D341Med (cell line): ENCODE measurements at regions not wholly inside any gene's neighbourhood (a gene's known extent, or its start where the extent isn't known, plus 50 kb on each side); places are given as distances from the start of the nearest gene placed in this dataset.

Source experiments
- DNase-seq: peaks from one replicate; pipeline ENCODE4 v3.0.0; 2012; ENCODE audit warnings: low spot score

GRCh38 chr7:68671046-68671445 lies 927.2 kb upstream of the AUTS2 start:
- DNase-seq, result no peak

DNA sequence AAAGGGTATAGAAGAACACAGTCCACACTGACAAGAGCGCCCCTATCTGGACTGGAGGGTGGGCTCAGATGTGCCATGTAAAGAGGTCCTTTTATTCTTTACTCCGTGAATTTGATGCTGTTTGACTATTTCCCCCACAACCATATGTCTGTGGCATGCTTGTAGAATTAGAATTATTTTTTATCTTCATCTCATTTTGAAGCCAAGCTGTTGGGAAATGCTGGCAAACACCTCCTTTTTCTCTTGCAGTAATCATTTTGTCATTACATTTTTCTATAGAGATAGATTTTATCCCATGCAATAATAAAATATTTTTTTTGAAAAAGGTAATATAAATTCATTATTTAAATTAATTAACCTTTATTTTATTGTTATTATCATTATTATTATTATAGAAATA lies 926.6 kb upstream of the AUTS2 start:
- no peak for DNase-seq

DNA sequence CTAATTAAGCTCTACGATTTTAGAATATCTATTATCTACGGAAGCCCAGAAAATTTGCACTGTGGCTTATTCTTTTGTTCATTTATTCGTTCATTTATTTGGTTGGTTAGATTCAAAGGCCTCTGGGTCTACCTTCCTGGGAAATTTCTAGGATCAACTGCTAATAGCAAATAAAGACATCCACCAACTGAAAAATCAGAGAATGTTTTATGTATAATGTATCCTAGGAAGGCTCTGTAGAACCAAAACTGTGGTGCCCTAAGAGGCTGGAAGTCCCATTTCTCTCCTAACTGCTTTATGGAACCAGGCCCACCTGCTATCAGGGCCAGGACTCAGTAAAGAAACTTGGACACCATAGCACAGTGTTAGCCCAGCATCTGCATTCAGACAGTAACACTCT lies 923.4 kb upstream of the AUTS2 start:
- no peak for DNase-seq

- DNase-seq, result no peak
Measured at GRCh38 chr7:68676813-68677535, 921.3 kb upstream of the AUTS2 start.

GRCh38 chr7:68678196-68678595 lies 920.1 kb upstream of the AUTS2 start:
- DNase-seq, result no peak

DNA sequence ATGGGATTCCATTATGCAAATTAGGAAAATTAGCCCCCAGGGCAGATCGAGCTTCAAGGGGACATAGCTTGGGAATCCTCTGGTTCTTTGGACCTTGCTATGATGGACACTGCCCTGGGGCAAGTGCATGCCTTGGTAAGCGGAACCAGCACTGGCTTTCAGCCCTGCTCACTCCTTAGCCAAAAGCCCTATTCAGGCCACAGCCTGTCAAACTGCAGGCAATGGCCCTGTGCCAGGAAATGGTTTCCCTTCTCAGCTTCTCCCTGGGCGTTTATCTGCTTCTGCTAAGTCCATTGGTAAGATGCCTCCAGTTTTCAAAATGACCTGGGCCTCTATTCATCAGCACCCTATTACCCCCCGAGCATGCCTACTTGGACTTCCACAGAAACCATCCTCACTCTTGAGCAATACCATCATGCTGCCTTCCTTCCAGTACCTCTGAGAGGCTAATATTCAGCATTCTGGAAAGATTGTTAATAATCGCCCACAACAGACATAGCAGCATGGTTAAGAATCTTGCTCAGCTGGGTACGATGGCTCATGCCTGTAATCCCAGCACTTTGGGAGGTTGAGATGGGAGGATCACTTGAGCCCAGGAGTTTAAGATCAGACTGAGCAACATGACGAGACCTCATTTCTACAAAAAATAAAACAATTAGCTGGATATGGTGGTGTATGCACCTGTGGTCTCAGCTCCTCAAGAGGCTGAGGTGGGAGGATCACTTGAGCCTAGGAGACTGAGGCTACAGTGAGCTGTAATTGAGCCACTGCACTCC lies 918.6 kb upstream of the AUTS2 start:
- no peak for DNase-seq

GRCh38 chr7:68680235-68680872 lies 917.9 kb upstream of the AUTS2 start:
- DNase-seq, result no peak

- DNase-seq, result no peak
Measured at GRCh38 chr7:68682910-68683309, 915.4 kb upstream of the AUTS2 start.

DNA sequence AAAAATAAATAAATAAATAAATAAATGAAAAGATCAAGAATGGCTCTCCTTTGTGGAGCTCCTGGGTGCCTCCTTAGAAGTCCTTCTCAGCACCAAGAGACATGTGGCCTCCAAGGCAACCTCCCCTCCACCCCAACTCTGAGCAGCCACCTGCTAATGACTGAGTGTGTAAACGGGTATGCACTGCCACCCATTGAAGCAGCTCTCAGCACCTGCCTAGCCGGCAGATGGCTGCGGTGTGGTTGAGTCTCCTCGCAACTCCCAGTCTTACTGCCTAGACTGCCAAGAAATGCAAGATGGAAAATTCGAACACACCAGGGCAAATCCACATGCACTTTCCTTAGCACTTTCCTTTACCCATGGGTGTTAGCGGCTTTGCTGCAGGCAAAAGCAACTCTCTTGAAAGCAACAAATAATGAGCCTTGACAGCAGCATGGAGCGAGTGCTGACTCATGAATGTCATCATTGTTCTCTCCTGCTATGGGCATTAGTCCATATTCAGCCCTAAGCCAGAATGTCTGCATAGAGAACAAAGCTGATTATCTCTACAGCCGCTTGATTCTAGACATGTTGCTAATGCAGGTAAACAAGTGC lies 913.9 kb upstream of the AUTS2 start:
- DNase-seq, result peak; percentile 61

GRCh38 chr7:68684996-68685395 lies 913.3 kb upstream of the AUTS2 start:
- DNase-seq, result peak; percentile 42

DNA sequence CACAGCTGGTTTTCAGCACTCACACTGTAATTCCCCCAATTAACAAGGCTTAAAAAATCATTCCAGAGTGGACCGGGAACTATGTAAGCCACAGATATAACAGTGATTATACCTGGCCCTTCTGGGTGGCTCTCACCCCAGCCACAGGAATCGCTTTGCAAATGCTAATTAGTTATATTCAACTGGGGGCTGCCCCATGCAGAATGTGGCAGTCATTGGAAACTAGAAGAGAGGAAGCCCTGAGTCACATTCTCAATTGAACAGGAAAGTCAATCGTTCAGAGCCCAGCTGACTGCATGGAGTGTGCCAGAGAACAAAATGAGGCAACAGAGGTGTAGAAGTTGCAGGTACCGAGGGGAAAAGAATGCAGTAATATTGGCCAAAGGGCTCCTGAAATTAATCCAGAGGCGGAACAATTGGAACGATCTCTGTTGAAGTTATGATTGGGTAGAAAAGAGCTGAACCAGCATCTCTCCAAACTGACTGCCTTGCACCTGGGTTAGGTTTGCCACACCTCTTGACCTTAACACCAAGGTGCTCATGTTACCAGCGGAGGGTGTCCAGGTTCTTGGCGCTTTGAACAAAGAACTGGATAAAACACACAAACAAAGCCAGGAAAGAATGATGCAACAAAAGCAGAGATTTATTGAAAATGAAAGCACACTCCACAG lies 909.7 kb upstream of the AUTS2 start:
- peak; percentile 52 for DNase-seq

GRCh38 chr7:68689087-68689433 lies 909.2 kb upstream of the AUTS2 start:
- DNase-seq, result no peak

GRCh38 chr7:68691261-68692216 lies 906.7 kb upstream of the AUTS2 start:
- DNase-seq, result no peak

GRCh38 chr7:68692511-68692910 lies 905.8 kb upstream of the AUTS2 start:
- DNase-seq, result no peak

DNA sequence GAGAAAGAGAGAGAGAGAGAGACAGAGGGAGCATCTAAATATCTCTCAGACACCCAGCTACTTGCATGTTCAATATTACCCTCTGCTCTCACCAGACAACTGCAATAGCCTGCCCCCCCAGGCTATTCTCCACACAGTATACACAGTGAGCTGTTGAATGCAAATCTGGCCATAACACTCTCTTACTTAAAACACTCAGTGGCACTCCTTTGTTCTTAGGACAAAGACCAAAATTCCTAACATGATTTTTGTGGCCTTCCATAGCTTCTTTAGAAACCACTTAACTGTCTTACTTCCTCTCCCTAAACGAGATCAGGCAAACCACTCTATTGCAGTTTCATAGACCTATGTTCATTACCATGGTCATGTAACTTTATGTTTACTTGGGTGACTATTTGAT lies 903.6 kb upstream of the AUTS2 start:
- no peak for DNase-seq

DNA sequence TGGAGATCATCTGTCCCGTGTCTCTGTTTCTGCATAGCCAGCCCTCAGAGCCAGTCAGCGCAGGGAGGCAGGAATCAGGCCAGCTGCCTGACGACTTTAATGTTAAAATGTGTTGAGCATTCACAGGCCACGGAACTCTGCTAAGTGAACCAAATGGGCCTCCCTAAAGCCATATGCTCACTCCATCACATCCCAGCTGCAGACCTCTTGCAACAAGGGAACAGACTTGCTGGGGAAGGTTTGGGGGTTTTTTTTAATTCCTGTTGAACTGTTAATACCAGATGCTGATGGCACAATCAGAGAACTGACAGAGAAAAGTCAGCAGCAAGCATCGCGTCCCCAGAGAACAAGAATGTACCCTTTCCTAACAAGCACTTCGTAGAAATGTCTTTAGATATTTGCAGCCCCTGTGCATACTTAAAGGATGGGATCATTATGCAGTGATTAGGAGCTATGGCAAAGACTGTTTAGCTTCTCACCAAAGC lies 900.4 kb upstream of the AUTS2 start:
- DNase-seq, result no peak

DNA sequence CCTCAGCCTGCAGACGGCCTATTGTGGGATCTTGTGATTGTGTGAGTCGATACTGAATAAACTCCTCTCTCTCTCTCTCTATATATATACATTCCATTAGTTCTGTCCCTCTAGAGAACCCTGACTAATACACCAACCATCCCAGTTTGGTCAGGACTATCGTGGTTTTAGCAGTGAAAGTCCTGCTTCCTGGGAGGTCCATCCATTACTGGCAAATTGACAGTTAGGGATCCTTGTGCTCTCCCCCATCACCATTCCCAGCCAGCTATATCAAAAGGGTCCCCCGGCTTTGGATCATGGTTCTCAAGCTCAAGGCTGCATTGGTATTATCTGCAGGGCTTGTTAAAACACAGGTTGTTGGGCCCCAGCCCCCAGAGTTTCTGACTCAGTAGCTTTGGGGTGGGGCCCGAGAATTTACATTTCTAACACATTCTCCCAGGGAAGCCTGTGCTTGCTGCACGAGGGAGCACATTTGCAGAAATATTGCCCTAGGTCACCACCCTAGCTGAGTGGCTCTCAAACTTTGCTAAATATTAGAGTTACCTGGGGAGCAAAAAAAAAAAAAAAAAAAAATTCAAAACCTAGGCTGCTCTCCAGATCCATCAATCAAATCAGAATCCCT lies 899.1 kb upstream of the AUTS2 start:
- DNase-seq, result no peak

DNA sequence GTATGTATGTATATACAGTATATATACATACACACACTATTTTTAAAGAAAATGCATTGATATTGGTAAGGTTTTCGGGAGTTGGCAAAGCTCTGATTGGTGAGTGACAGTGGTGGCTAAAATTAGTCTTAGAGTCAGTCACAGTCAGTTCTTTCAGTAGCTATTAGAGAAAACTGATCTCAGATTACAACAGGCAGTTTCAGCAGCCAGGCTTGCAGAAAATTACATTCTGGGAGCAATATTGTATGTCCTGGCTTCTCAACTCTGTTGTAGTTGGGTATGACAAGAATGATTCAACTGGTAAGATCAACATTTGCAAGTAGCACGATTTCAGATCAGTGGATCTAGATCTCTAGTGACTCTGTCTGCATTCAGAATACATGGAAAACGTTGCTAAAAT lies 897.9 kb upstream of the AUTS2 start:
- DNase-seq, result no peak

DNA sequence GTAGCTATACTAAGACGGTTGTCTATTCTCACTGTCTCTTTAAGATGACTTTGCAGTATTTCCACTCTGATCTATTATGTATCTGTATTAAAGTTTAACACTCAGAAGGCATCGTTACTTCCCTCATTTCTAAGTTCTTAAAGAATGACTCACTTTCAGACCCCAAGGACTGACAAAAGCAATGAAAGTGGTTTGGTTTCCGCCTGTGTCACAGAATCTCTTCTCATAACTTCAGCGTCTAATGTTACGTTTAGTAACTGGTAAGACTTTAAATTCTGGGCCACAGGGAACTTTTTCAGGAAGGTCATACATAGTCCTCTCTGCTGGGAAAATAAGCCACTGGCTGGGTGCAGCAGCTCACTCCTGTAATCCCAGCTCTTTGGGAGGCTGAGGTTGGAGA lies 892.0 kb upstream of the AUTS2 start:
- no peak for DNase-seq

- no peak for DNase-seq
Measured at GRCh38 chr7:68707159-68707558, 891.1 kb upstream of the AUTS2 start.

DNA sequence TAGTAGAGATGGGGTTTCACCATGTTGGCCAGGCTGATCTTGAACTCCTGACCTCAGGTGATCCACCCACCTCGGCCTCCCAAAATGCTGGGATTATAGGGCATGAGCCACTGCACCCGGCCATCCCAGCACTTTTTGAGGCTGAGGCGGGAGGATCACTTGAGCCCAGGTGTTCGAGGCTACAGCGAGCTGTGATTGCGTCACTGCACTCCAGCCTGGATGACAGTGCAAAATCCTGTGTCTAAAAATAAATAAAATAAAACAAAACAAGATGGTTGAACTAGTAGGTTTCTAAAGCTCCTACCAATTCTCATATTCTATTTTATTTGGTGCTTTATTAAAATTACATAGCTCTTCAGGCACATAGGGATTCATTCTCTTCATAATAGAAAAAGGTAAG lies 890.3 kb upstream of the AUTS2 start:
- no peak for DNase-seq
